ENCODE measurements at regions not wholly inside any gene's neighbourhood (a gene's known extent, or its start where the extent isn't known, plus 50 kb on each side); places are given as distances from the start of the nearest gene placed in this dataset.
"Not testable (repeated sequence)": the region's sequence is repeated elsewhere in the genome, so short reads cannot be mapped to it uniquely, and the experiment has no call there.

DNA sequence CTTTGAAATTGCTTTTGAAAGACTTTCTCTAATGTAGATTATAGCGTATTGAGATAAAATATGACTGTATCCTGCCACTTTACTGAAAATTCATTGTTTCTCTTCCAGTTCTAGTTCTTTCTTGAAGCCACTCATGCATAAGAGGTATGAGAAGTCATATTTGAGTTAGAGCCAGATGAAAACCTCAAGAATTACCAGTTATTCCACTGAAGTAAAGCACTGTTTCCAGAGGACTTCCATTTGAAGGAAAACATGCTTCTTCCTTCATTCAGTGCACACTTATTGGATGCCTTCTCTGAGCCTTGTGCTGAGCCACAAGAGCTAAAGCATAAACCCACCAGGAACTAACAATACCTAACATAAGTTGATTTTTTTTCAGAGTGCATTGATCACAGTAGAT lies 513.4 kb downstream of the ZNF385D start:
- DNase-seq: no peak

DNA sequence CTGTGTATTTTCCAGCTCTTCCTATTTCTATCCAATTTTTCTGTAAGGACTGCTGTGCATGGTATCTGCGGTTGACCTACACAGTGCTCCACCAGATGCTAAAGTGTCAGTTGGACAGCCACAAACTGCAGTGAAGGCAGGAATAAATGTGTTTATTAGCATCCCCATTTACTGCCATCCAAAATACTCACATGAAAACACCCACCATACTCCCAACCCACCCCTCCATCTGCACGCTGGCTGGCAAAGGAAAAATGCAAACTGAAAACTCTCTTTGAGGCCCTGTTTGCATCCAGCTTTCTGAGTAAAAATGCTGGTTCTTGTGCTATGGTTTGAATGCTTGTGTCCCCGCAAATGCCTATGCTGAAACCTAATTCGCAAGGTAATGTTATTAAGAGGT lies 515.5 kb downstream of the ZNF385D start:
- no peak for DNase-seq

DNA sequence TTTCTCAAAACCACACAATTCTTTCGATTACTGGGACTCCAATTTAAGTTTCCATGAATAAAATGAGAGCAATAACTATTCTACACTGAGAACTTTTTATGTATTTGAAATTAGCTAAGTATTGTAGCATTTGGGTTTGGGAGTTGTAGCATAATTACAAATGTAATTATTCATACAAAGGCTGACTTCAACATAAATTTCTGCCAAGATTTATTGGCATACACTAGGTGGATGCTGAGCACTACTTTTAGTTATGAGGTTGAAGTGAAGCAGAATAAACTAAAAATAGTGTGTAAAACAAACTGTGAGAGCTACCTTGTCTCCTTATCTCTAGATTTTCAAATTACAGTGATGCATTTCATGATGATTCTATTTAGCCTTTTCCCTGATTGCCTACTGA lies 516.1 kb downstream of the ZNF385D start:
- no peak for DNase-seq

DNA sequence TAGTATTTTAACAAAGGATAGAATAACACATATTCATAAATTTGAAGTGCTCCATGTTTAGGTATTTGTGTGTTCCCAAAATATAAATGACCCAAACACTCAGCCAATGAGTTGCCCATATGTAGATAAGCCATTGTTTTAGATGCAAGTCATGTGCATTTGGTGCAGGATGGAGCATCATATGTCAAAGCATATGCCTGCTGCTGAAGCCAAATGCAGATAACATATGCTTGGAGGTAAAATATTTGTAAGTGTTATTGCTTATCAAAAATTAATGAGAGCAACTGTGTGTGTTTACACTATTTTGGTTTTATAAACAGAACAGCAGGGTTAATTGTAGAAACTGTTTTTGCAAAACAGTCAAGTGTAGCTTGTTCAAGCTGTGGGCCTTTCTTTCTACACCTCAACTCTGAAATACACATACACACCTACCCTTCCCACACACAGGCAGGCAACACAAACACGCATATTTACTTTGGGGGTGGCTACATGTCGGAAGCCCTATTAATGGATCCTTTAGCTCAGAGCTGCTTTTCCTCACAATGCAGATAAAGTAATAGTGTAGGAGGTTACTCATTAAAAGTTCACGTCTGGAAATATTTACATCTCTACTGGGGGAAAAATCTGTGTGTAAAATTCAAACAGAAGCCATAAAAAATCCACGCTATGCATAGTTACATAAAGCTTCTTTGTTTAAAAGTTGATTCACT lies 521.4 kb downstream of the ZNF385D start:
- no peak for DNase-seq

DNA sequence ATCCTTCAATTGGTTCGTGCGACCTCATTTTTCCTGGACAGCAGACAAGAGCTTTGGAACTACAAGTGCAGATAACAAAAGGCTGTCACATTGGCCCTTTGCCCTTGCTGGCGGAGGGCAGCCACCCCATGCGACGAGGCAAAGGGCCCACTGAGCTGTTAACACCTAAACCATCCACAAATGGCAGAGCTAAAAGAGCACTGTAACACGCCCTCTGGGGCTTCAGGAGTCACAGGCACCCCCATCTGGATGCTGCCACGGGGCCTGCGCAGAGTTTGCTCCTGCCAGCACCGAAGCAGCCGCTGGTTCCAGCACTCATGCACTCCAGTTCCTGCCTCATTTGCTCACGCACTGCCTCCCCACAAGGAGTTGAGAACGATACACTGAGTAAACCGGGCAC lies 524.9 kb downstream of the ZNF385D start:
- no peak for DNase-seq

DNA sequence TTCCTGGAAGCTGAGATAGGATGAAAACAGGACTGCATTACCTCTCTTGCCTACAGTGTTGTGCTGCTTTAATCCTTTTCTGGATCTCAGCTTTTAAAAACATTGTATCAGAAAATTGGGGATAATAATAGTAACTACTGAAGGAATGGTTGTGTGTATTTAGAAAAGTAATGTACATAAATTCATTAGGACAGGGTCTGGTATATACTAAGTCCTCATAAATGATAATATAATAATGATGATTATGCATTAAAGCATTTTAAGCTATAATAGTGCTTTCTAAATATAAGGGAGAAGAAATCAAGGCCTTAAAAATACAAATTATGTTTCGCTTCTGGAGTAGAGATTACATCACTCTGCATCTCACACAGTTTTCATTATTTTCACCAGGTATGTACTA lies 530.1 kb downstream of the ZNF385D start:
- no peak for DNase-seq

DNA sequence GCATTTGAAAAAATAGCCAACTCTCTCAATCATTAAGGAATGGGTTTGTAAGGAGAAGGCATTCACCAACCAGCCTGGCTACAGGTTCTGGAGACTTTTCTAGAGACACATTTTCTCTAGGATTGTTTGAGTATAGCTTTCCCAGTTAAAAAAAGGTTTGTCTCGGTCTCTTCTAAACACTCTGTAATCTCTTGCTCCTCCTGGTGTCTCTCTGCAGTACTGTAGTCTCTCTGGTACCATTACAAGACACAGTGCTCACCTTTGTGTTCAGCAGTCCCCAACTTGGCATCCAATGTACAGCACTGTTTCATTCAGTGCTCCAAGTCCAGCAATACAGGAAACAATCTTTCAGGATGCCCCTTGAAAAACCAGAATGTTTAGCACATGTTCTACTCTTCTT lies 534.4 kb downstream of the ZNF385D start:
- DNase-seq: no peak

DNA sequence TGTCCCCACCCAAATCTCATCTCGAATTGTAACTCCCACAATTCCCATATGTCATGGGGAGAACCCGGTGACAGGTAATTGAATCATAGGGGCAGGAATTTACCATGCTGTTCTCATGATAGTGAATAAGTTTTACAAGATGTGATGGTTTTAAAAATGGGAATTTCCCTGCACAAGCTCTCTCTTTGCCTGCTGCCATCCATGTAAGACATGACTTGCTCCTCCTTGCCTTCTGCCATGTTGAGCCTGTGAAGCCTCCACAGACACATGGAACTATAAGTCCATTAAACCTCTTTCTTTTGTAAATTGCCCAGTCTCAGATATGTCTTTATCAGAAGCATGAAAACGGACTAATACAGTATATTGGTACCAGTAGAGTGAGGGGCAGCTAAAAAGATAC lies 546.9 kb downstream of the ZNF385D start:
- not testable (repeated sequence) for DNase-seq

DNA sequence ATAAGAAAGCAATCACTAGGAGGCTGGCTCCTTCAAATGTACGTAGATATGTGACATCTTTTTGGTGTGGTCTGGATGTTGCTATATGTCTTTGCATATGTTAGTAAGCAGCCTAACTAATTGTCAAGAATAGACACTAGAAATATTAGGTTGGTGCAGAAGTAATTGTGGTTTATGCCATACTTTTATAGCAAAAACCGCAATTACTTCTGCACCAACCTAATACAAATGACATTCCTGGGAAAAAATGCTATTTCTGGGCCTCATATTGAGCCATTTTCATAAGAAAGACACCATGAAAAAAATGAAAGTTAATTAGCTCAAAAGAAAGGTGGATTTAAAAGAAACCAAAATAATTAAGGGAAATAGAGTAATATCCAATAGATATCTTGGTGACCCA lies 555.8 kb downstream of the ZNF385D start:
- no peak for DNase-seq

DNA sequence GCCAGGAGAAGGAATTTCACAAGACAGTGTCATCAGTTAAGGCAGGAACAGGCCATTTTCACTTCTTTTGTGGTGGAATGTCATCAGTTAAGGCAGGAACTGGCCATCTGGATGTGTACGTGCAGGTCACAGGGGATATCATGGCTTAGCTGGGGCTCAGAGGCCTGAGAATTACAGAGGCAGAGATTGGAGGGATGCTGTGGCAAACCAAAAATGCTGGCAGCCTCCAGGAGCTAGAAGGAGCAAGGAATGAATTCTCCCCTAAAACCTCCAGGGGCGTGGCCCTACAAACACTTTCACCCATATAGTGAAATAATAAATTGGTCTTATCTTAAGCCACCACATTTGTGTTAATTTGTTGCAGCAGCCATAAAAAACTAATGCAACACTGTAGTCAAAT lies 557.0 kb downstream of the ZNF385D start:
- DNase-seq: not testable (repeated sequence)

DNA sequence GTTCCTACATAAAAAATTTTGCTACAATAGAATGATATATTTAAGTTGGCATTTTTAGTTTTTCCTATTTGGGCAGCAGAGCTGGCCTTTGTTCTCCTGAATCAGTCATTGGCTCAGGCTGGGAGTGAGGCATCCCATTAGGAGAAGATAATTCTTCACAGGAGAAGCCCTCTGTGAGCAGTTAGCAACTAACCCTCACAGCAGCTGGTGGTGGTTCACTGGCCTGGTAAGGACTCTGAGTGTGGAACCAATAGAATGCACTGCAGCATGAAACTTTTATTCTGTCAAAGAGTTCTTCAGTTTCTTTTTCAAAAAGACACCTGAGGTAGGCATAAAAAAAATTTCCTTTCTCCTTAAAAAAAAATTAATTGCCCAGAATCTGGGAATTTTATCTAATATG lies 562.6 kb downstream of the ZNF385D start:
- DNase-seq: no peak

DNA sequence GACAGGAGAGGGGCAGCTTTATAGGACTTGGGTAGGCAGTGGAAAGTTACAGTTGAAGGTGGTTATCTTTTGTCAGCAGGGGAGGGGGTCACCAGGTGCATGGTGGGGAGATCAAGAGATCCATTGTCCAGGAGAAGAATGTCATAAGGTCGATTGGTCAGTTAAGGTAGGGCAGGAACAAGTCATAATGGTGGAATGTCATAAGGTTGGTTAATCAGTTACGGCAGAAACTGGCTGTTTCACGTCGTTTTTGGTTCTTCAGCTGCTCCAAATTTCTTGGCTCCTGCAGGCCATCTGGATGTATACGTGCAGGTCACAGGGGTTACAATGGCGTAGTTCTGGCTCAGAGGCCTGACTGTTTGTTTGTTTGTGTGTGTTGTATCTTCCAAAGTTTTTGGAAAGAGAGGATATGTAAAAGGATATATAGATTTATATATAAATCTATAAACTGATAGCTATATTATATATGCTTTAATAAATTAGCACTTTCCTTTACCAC lies 565.1 kb downstream of the ZNF385D start:
- DNase-seq: no peak

DNA sequence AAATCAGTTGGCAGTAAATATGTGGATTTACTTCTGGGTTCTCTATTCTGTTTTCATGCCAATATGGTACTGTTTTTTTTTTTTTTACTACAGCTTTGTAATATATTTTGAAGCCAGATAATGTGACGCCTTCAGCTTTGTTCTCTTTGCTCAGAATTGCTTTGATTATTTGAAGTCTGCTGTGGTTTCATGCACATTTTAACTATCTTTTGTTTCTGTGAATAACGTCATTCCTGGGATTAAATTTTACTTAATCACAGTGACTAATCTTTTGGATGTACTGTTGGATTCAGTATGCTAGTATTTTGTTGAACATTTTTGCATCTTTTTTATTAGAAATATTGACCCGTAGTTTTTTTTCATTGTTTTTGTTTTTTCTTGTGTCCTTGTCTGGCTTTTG lies 576.5 kb downstream of the ZNF385D start:
- no peak for DNase-seq

DNA sequence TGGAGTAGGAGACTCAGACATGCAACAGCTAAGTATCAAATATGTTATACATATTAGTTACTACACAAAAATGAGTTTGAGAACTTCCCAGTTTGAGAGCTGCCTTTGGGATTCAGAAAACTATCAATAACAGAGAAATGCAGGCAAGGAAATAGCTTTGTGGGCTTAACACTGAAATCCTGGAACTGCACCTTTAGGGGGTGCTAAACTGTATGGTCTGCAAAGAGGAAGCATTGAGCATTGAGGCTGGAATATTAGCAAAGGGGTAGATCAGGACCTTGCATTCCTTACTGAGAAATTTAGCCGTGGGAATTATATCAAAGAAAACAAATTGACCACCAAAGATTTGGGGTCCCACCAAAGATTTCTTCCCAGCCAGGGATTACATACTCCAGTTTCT lies 580.0 kb downstream of the ZNF385D start:
- no peak for DNase-seq

DNA sequence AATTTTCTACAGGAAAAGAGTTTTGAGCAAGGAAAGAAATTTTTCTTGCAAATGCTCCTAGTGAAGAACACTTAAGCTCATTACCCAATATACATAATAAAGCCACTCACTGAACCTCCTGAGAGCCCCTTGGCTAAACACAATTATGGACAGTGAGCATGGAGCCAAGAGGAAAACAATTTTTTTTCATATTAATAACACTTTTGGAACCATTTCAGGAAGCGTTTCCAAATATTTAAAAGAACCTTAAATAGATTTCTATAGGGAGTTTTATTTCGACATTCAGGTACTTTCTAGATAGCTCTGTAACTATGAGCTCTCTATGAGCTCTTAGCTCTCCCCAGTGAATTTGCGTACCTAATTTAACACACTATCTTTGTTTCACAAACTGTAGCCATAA lies 581.1 kb downstream of the ZNF385D start:
- no peak for DNase-seq

DNA sequence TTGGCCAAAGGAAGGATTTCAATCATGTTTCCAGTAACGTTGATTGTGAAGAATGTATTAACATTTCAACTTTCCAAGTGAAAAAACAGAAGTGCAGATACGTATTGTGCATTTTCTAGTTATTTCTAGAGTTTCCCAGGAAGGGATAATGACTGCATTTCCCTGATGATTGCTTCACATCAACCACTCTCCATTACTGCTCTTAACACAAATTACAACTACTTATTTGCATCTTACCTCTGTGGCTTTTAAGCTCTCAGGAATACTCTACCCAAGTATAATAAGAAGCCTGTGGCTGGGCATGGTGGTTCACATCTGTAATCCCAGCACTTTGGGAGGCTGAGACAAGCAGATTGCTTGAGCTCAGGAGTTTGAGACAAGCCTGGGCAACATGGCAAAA lies 582.5 kb downstream of the ZNF385D start:
- no peak for DNase-seq

DNA sequence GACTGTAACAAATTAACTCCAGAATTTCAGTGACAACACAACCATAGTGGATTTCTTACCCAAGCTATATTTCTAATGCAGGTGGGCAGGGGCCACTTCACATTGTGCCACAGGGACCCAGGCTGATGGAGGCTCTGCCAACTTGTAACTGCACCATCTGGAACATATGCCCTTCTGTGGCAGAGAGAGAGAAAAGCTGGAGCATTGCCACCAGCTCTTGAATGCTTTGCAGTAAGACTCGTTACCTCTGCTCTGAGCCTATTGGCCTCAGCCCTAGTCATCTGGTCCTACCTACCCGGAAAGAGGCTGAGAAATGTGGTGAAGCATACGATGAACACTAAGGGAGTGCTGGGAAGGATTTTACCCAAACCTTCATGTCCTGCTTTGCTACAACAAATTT lies 587.1 kb downstream of the ZNF385D start:
- DNase-seq: no peak

DNA sequence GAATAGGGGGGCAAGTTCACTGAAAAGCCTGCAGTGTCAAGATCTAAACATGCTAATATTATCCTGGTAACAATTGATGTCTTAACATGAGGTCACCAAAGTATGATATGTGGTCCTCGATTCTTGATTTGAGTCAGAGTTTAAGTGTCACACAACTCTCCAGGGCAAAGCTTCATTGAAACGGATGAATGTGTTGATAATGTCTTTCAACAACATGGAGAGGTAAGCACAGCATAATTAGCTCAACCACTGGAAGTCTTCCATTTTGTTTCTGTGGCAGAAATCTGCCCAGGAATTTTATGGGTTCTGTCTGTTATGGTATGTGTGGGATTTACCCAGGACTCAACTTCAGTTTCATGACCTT lies 591.5 kb downstream of the ZNF385D start:
- DNase-seq: no peak

DNA sequence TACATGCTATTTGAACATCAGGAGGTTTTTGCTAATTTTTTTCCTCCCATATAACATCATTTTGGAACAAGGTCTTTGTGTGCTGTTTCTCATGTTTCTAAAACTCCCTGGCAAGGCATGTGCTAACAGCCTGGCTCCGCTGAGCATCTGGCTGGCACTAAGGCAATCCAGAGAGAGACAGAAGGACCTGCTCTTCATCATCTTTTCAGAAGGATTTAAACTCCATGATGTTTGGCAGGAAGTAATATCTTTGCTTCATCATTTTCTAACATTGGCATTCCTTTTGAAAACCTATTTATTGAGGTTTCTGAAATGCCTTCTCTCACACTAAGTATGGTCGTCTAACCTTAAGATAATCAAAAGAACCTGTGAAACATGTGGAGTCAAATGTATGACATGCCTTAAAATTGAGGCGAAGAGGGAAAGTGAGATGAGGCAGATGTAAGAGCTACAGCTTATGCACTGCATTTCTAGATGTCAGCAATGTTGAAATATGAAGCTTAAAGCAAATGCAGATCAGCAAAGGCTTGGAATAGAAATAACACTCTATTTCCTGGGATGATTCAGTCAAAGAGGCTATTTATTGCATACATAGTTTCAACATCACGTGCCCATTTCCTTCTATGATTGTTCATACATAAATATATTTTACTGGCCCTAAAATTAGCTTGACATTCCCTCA lies 592.0 kb downstream of the ZNF385D start:
- DNase-seq: no peak

DNA sequence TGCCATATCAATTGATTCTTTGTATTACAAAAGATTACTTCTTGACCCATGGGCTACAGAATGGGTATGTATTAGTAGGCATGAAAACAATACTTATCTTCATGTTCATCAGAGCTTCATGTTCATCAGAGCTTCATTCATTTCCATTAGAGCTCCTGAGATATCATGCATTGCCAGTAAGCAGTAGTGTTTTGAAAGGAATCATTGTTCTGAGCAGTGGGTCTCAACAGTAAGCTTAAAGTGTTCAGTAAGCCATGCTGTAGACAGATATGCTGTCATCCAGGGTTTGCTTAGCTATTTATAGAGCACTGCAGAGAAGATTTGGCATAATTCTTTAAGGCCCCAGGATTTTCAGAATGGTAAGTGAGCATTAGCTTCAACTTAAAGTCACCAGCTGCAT lies 596.1 kb downstream of the ZNF385D start:
- DNase-seq: no peak

DNA sequence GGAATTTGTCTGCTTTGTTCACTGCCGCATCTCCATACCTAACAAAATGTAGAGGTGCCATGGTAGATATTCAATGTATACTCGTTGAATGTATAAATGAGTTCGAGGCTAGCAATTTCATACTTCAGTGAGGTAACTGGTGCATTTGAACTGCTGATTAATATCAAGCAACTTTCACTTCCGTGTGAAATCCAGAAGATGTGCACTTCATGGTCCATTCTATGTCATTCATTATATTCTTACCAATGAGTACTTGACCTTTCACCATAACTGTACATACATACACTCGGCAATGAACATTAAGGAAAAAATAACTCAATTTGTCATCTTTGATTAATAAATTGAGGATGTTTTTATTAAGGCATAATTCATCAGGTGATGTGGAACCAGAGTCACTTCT lies 598.5 kb downstream of the ZNF385D start:
- DNase-seq: no peak

DNA sequence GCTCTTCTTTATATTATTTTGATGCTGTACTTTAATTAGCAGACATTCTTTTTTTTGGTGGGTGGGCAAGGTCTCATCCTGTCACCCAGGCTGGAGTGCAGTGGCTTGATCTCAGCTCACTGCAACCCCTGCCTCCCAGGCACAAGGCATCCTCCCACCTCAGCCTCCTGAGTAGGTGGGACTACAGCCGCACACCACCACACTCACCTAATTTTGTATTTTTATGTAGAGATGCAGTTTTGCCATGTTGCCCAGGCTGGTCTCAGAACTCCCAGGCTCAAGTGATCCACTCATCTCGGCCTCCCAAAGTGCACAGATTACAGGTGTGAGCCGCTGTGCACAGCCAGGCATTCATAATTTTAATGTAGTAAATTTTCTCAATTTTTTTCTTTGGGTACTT lies 608.1 kb downstream of the ZNF385D start:
- DNase-seq: no peak

DNA sequence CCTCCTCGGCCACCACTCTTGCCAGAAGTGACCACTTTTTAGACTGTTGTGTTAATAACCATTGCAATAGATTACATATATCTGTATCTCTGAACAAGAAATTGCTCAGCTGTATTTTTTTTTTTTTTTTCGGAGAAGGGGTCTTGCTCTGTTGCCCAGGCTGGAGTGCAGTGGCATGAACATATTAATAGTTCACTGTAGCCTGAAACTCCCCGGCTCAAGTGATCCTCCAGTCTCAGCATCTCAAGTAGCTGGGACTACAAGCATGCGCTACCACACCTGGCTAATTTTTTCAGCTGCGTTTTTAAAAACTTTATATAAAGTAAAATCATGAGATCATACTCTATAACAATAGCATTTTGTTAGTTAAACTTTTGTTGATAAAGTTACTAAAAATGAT lies 609.0 kb downstream of the ZNF385D start:
- no peak for DNase-seq

DNA sequence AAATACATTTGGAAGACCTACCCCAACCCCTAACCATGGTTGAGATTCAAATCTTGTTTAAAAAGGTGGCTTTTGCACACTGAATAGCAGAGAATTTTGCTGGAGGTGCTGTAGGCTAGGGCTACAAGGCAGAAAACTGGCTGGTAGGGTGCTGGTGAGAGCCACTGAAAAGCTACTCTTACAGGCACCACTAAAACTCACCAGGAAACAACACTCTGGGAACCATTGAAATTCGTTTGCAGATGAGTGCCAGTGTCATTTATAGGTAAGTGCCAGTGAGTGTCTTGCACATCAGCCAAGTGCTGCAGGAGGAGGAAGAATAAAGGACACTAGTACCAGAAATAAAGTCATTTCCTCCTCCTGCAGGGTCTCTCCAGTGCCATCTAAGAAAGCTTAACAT lies 610.2 kb downstream of the ZNF385D start:
- no peak for DNase-seq

DNA sequence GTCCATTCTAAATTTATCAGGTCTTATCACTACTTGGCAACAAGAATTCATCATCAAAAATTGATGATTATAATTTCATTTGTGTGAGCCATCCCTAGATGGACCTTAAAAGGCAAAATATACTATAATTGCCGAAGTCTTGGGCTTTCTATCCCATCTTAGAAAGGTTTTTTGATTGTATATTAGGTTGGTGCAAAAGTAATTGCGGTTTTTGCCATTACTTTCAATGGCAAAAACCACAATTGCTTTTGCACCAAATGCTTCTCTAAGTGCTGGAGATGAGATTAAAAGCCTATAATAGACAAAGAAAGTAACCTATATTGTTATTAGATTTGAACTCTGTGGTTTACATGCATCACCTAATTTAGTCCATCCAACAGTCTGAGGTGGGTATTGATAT lies 612.9 kb downstream of the ZNF385D start:
- DNase-seq: no peak
